Hematopoietic multipotent progenitor cell treated with erythropoietin and hydrocortisone succinate and interleukin-3 and kit ligand, for 8 days (in vitro differentiated cells): ENCODE measurements at regions not wholly inside any gene's neighbourhood (a gene's known extent, or its start where the extent isn't known, plus 50 kb on each side); places are given as distances from the start of the nearest gene placed in this dataset.
"Not testable (repeated sequence)": the region's sequence is repeated elsewhere in the genome, so short reads cannot be mapped to it uniquely, and the experiment has no call there.

Experiments used
- DNase-seq: peaks from one replicate; pipeline ENCODE4 v3.0.0-alpha.2; 2015

GRCh38 chr3:6248528-6248927 is 612.4 kb upstream of the GRM7 start:
- DNase-seq, result no peak

- DNase-seq, result no peak
Measured at GRCh38 chr3:6249679-6250078, 611.2 kb upstream of the GRM7 start.

- DNase-seq, result no peak
Measured at GRCh38 chr3:6250167-6250566, 610.7 kb upstream of the GRM7 start.

- DNase-seq, result no peak
Measured at GRCh38 chr3:6251612-6252400, 609.1 kb upstream of the GRM7 start.

GRCh38 chr3:6254490-6254889 is 606.4 kb upstream of the GRM7 start:
- DNase-seq, result no peak

- DNase-seq, result no peak
Measured at GRCh38 chr3:6255229-6255628, 605.7 kb upstream of the GRM7 start.

- DNase-seq, result no peak
Measured at GRCh38 chr3:6260551-6261191, 600.2 kb upstream of the GRM7 start.

GRCh38 chr3:6262010-6262409 is 598.9 kb upstream of the GRM7 start:
- no peak for DNase-seq

GRCh38 chr3:6264036-6264435 is 596.9 kb upstream of the GRM7 start:
- no peak for DNase-seq

- DNase-seq, result no peak
Measured at GRCh38 chr3:6264906-6265305, 596.0 kb upstream of the GRM7 start.

GRCh38 chr3:6266135-6266534 is 594.8 kb upstream of the GRM7 start:
- DNase-seq, result no peak

GRCh38 chr3:6273878-6274277 is 587.0 kb upstream of the GRM7 start:
- no peak for DNase-seq

- no peak for DNase-seq
Measured at GRCh38 chr3:6281662-6282061, 579.3 kb upstream of the GRM7 start.

- no peak for DNase-seq
Measured at GRCh38 chr3:6282918-6283317, 578.0 kb upstream of the GRM7 start.

GRCh38 chr3:6287088-6287875 is 573.6 kb upstream of the GRM7 start:
- DNase-seq, result no peak

- DNase-seq, result no peak
Measured at GRCh38 chr3:6301626-6302025, 559.3 kb upstream of the GRM7 start.

GRCh38 chr3:6315906-6316305 is 545.0 kb upstream of the GRM7 start:
- no peak for DNase-seq

- DNase-seq, result no peak
Measured at GRCh38 chr3:6321999-6322398, 538.9 kb upstream of the GRM7 start.

- no peak for DNase-seq
Measured at GRCh38 chr3:6326771-6327170, 534.1 kb upstream of the GRM7 start.

- not testable (repeated sequence) for DNase-seq
Measured at GRCh38 chr3:6340980-6341325, 520.0 kb upstream of the GRM7 start.

- no peak for DNase-seq
Measured at GRCh38 chr3:6351752-6352151, 509.2 kb upstream of the GRM7 start.

GRCh38 chr3:6354653-6355052 is 506.3 kb upstream of the GRM7 start:
- DNase-seq, result no peak

- DNase-seq, result no peak
Measured at GRCh38 chr3:6362406-6362805, 498.5 kb upstream of the GRM7 start.

GRCh38 chr3:6367171-6367570 is 493.7 kb upstream of the GRM7 start:
- no peak for DNase-seq
